H1 (cell line): ENCODE measurements at regions not wholly inside any gene's neighbourhood (a gene's known extent, or its start where the extent isn't known, plus 50 kb on each side); places are given as distances from the start of the nearest gene placed in this dataset.

Experiments
- CTCF ChIA-PET: fragments of 300-600 bp; sonication (Branson Sonifier 250); formaldehyde crosslinking; loops from one replicate; lab custom pipeline; 2021; ENCODE audit not compliant: partially characterized antibody; lab: Charles Lee
- POLR2A ChIA-PET: fragments of 300-600 bp; sonication (Branson Sonifier 250); formaldehyde crosslinking; loops from one replicate; lab custom pipeline; 2021; ENCODE audit warnings: inconsistent platforms; ENCODE audit not compliant: partially characterized antibody; lab: Charles Lee
- DNase-seq, 2 experiments: peaks; one replicate each; pipeline versions ENCODE4 v3.0.0 to v3.0.0-alpha.2; 2010 to 2022; ENCODE audit warnings: low spot score in 2 of 2, low read depth in 1 of 2, mixed read lengths in 1 of 2
- FAIRE-seq: peaks from 2 replicates; lab custom pipeline; 2011; peaks lifted over from hg19 to GRCh38; lab: Jason Lieb, UNC
- H2AFZ ChIP-seq: 2 replicates; pipeline ENCODE4 v1.8.1; 2012; ENCODE audit warnings: low read length, inconsistent platforms
- H2AK5ac ChIP-seq: 2 replicates; pipeline ENCODE4 v1.6.1; 2013; ENCODE audit warnings: low read depth, low read length
- H2BK120ac ChIP-seq: replicated peaks from 2 replicates; pipeline ENCODE3; 2013; ENCODE audit warnings: low read depth, low read length, inconsistent platforms
- H2BK12ac ChIP-seq: 2 replicates; pipeline ENCODE4 v1.6.1; 2013; ENCODE audit warnings: low read depth, low read length
- H2BK15ac ChIP-seq: 2 replicates; pipeline ENCODE4 v1.6.1; 2013; ENCODE audit warnings: low read length
- H2BK20ac ChIP-seq: 2 replicates; pipeline ENCODE4 v1.6.1; 2013; ENCODE audit warnings: low read length
- H2BK5ac ChIP-seq: 2 replicates; pipeline ENCODE4 v1.6.1; 2013; ENCODE audit warnings: low read depth, low read length
- H3K14ac ChIP-seq: 2 replicates; pipeline ENCODE4 v1.6.1; 2013; ENCODE audit warnings: inconsistent platforms; ENCODE audit not compliant: insufficient read length
- H3K18ac ChIP-seq: 2 replicates; pipeline ENCODE4 v1.6.1; 2013; ENCODE audit warnings: low read length; ENCODE audit errors: extremely low read depth
- H3K23ac ChIP-seq: 2 replicates; pipeline ENCODE4 v1.6.1; 2013; ENCODE audit warnings: inconsistent platforms; ENCODE audit not compliant: insufficient read length
- H3K23me2 ChIP-seq: 2 replicates; pipeline ENCODE4 v1.6.1; 2013; ENCODE audit warnings: low read depth, low read length
- H3K27ac ChIP-seq: 2 replicates; pipeline ENCODE4 v1.6.1; 2011; ENCODE audit warnings: low read depth, low read length, inconsistent platforms
- H3K27me3 ChIP-seq, 4 experiments: replicated peaks in 1 of 4; 1 replicate in 1 of 4; 2 replicates in 3 of 4; pipeline versions ENCODE4 v1.6.1 to v1.8.1; 2011 to 2013; ENCODE audit warnings: low read length in 3 of 4, mild to moderate bottlenecking in 3 of 4, inconsistent platforms in 2 of 4, mixed read lengths in 2 of 4, moderate library complexity in 1 of 4; ENCODE audit not compliant: control insufficient read depth in 3 of 4, insufficient read depth in 3 of 4; ENCODE audit errors: extremely low read depth in 1 of 4
- H3K36me3 ChIP-seq, 4 experiments: 2 replicates each; pipeline versions ENCODE4 v1.6.1 to v1.8.1; 2011 to 2013; ENCODE audit warnings: mild to moderate bottlenecking in 4 of 4, low read length in 3 of 4, moderate library complexity in 2 of 4, control low read depth in 1 of 4, inconsistent platforms in 1 of 4; ENCODE audit not compliant: insufficient read depth in 4 of 4, control insufficient read depth in 2 of 4
- H3K4ac ChIP-seq: replicated peaks from 2 replicates; pipeline ENCODE3; 2013; ENCODE audit warnings: low read length, low read depth, mixed read lengths, inconsistent platforms; ENCODE audit not compliant: insufficient read length
- H3K4me1 ChIP-seq, 4 experiments: replicated peaks in 1 of 4; 1 replicate in 1 of 4; 2 replicates in 3 of 4; pipeline versions ENCODE4 v1.6.1 to v1.8.1; 2011 to 2013; ENCODE audit warnings: low read length in 3 of 4, inconsistent platforms in 2 of 4, mixed read lengths in 1 of 4; ENCODE audit not compliant: insufficient read depth in 4 of 4, control insufficient read depth in 3 of 4
- H3K4me2 ChIP-seq, 2 experiments: 2 replicates each; pipeline versions ENCODE4 v1.6.1 to v1.8.1; 2011 to 2013; ENCODE audit warnings: low read depth in 2 of 2, low read length in 2 of 2, control low read depth in 1 of 2, inconsistent platforms in 1 of 2, mild to moderate bottlenecking in 1 of 2; ENCODE audit not compliant: insufficient read depth in 1 of 2
- H3K4me3 ChIP-seq, 4 experiments: fragments of 200-600, 300-600 bp in 1 of 4; sonication (generic), shearing (Covaris generic), sonication (Bioruptor Twin) in 1 of 4; 2 replicates each; pipeline versions ENCODE4 v1.5.1 to v1.8.1; 2011 to 2016; ENCODE audit warnings: low read length in 4 of 4, low read depth in 3 of 4, control low read depth in 2 of 4, inconsistent platforms in 2 of 4, mild to moderate bottlenecking in 2 of 4, mixed read lengths in 1 of 4, moderate library complexity in 1 of 4; ENCODE audit not compliant: insufficient read depth in 2 of 4; ENCODE audit errors: extremely low read depth in 1 of 4
- H3K56ac ChIP-seq: replicated peaks from 2 replicates; pipeline ENCODE3; 2013; ENCODE audit warnings: low read depth, mild to moderate bottlenecking, mixed read lengths, low read length, inconsistent platforms; ENCODE audit not compliant: insufficient read length
- H3K79me1 ChIP-seq: 2 replicates; pipeline ENCODE4 v1.6.1; 2013; ENCODE audit warnings: low read depth, low read length, control low read depth
- H3K79me2 ChIP-seq, 2 experiments: 2 replicates each; pipeline versions ENCODE4 v1.6.1 to v1.8.1; 2012 to 2013; ENCODE audit warnings: low read length in 2 of 2, mild to moderate bottlenecking in 2 of 2, inconsistent platforms in 1 of 2; ENCODE audit not compliant: insufficient read depth in 2 of 2, control insufficient read depth in 1 of 2
- H3K9ac ChIP-seq, 4 experiments: replicated peaks in 1 of 4; 1 replicate in 1 of 4; 2 replicates in 3 of 4; pipeline versions ENCODE4 v1.6.1 to v1.8.1; 2011 to 2013; ENCODE audit warnings: low read depth in 3 of 4, low read length in 3 of 4, control low read depth in 2 of 4, mild to moderate bottlenecking in 2 of 4, moderate library complexity in 2 of 4, inconsistent platforms in 1 of 4; ENCODE audit errors: extremely low read depth in 1 of 4
- H3K9me3 ChIP-seq, 2 experiments: 2 replicates each; pipeline versions ENCODE4 v1.6.1 to v1.8.1; 2012 to 2013; ENCODE audit warnings: mild to moderate bottlenecking in 2 of 2, moderate library complexity in 2 of 2, control low read depth in 1 of 2, inconsistent platforms in 1 of 2, low read depth in 1 of 2, low read length in 1 of 2, mixed read lengths in 1 of 2; ENCODE audit not compliant: insufficient read depth in 2 of 2
- H4K20me1 ChIP-seq, 2 experiments: replicated peaks in 1 of 2; 2 replicates each; pipeline versions ENCODE3 to v1.8.1; 2011 to 2013; ENCODE audit warnings: inconsistent platforms in 2 of 2, low read length in 2 of 2, mild to moderate bottlenecking in 1 of 2; ENCODE audit not compliant: insufficient read depth in 2 of 2, control insufficient read depth in 1 of 2
- H4K5ac ChIP-seq: 2 replicates; pipeline ENCODE4 v1.6.1; 2013; ENCODE audit warnings: low read length, low read depth, mixed read lengths, inconsistent platforms; ENCODE audit not compliant: insufficient read length
- H4K8ac ChIP-seq: 2 replicates; pipeline ENCODE4 v1.8.0; 2013; ENCODE audit warnings: mild to moderate bottlenecking, moderate library complexity, low read length, inconsistent platforms; ENCODE audit not compliant: insufficient read depth; ENCODE audit errors: extremely low read depth
- H4K91ac ChIP-seq: replicated peaks from 2 replicates; pipeline ENCODE3; 2013; ENCODE audit warnings: low read length, mixed read lengths, inconsistent platforms; ENCODE audit not compliant: insufficient read length
- EZH2 ChIP-seq: fragments of 200-600 bp; sonication (generic); IDR thresholded peaks from 2 replicates; pipeline ENCODE4 v1.7.1; 2012; ENCODE audit warnings: low read depth, mild to moderate bottlenecking, moderate library complexity, low read length, inconsistent platforms; ENCODE audit not compliant: severe bottlenecking
- FOSL1 ChIP-seq: IDR thresholded peaks from 2 replicates; pipeline ENCODE4 v1.6.1; 2011; ENCODE audit warnings: mild to moderate bottlenecking, low read depth, low read length, moderate library complexity; ENCODE audit not compliant: insufficient read depth
- NRF1 ChIP-seq: IDR thresholded peaks from 2 replicates; pipeline ENCODE4 v1.6.1; 2011; ENCODE audit warnings: mild to moderate bottlenecking, low read depth, low read length, improper control_type of control experiment
- SIN3A ChIP-seq, 2 experiments: IDR thresholded peaks in 1 of 2; conservative IDR thresholded peaks in 1 of 2; 2 replicates each; pipeline ENCODE4 v1.6.1; 2011 to 2012; ENCODE audit warnings: low read length in 2 of 2, improper control_type of control experiment in 1 of 2, low read depth in 1 of 2, mild to moderate bottlenecking in 1 of 2
- SP1 ChIP-seq: IDR thresholded peaks from 2 replicates; pipeline ENCODE4 v1.6.1; 2011; ENCODE audit warnings: low read depth, low read length
- WGBS, 2 experiments: shearing (Covaris generic) in 1 of 2; methylation state at CpG; one replicate each; pipeline versions ENCODE4 v1.1.6 to v1.1.7; 2013 to 2015; ENCODE audit warnings: low lambda C conversion rate in 2 of 2, mixed read lengths in 2 of 2, inconsistent platforms in 1 of 2, low coverage in 1 of 2, missing lambda C conversion rate in 1 of 2; ENCODE audit not compliant: insufficient replicate concordance in 2 of 2, insufficient coverage in 1 of 2, insufficient read length in 1 of 2; ENCODE audit errors: extremely low coverage in 1 of 2, missing lambda C conversion rate in 1 of 2; 5-methylcytosine and 5-hydroxymethylcytosine counted together
- TF ChIP-seq, protein P1 (sequence below): IDR thresholded peaks from 2 replicates; pipeline ENCODE4 v1.6.1; 2011; ENCODE audit warnings: low read length, improper control_type of control experiment

DNA sequence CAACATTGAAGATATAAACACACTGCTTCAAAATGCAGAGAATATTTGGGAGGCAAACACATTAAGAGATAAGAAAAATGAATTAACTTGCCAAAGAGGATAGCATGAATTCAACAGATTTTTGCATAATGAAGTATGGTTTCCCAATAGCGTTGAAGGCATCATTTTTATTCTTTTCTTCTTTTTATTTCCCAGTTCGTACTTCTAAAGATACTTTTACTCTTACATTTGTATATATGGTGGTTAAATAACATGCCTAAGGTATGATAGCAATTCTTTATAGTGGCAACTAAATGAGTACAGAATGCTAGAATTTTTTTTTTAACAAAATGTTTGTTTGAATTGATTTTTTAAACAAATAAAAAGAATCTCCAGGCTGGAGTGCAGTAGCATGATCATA, 473.4 kb upstream of the MARCKS start:
- H3K79me2 ChIP-seq, result no peaks in the 10 kb centered on the region
- H3K9ac ChIP-seq, result no peak overlapping the region
- FAIRE-seq (no peak), DNase-seq (no peak)
- ChIA-PET POLR2A (no interaction called here), CTCF (interaction anchor here (0.5 to 1.5 kb wide), 2 partner anchors 12 to 106 kb away, joined by 4 read pairs; no protein-coding TSS in a partner anchor)
- no peak for TF ChIP-seq EZH2
- no peak for TF ChIP-seq NRF1
- TF ChIP-seq, protein P1, sequence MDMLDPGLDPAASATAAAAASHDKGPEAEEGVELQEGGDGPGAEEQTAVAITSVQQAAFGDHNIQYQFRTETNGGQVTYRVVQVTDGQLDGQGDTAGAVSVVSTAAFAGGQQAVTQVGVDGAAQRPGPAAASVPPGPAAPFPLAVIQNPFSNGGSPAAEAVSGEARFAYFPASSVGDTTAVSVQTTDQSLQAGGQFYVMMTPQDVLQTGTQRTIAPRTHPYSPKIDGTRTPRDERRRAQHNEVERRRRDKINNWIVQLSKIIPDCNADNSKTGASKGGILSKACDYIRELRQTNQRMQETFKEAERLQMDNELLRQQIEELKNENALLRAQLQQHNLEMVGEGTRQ, result no peak
- no peak for TF ChIP-seq SIN3A (conservative IDR thresholded peaks at IDR 0.05 in 1 of 2, IDR thresholded peaks at IDR 0.05 in 1 of 2; ENCODE audit: low read depth in 1 of 2, low read length in 2 of 2)
- TF ChIP-seq FOSL1, result no peak
- no peak for TF ChIP-seq SP1
- H2BK120ac ChIP-seq, result no peak overlapping the region
- H3K4me3 ChIP-seq, result no peak overlapping the region
- no peak overlapping the region for H2AFZ ChIP-seq
- no peak overlapping the region for H3K23ac ChIP-seq
- H4K91ac ChIP-seq, result no peak overlapping the region
- H3K9me3 ChIP-seq, result no peaks in the 10 kb centered on the region
- no peak overlapping the region for H3K56ac ChIP-seq
- H4K20me1 ChIP-seq, result no peaks in the 10 kb centered on the region
- H3K18ac ChIP-seq, result no peak overlapping the region
- H3K36me3 ChIP-seq, result no peaks in the 10 kb centered on the region
- H3K4me1 ChIP-seq, result no peaks in the 10 kb centered on the region
- H2BK5ac ChIP-seq, result no peak overlapping the region
- no peak overlapping the region for H4K5ac ChIP-seq
- no peaks in the 10 kb centered on the region for H3K27me3 ChIP-seq
- H3K27ac ChIP-seq, result no peak overlapping the region
- H3K4ac ChIP-seq, result no peak overlapping the region
- no peak overlapping the region for H3K14ac ChIP-seq
- H3K4me2 ChIP-seq, result no peak overlapping the region
- H2BK20ac ChIP-seq, result no peak overlapping the region
- H2BK12ac ChIP-seq, result no peak overlapping the region
- no peaks in the 10 kb centered on the region for H3K79me1 ChIP-seq
- H2BK15ac ChIP-seq, result no peak overlapping the region
- WGBS, 2 experiments, result 88% methylated on average over 2 of the region's 2 CpGs; no CpG with 5 or more reads in 1 of the 2 experiments
- no peaks in the 10 kb centered on the region for H3K23me2 ChIP-seq
- no peak overlapping the region for H4K8ac ChIP-seq
- no peak overlapping the region for H2AK5ac ChIP-seq
